ENCODE measurements at regions not wholly inside any gene's neighbourhood (a gene's known extent, or its start where the extent isn't known, plus 50 kb on each side); places are given as distances from the start of the nearest gene placed in this dataset.

GRCh38 chr11:93054881-93055280 is 85.4 kb downstream of the MTNR1B start:
- Histone ChIP-seq H3K4me3 (ENCODE audit: control insufficient read depth in 2 of 3, extremely low read depth in 1 of 3, insufficient read depth in 2 of 3, low read depth in 1 of 3, low read length in 3 of 3) (no peak overlapping the region), H3K36me3 (ENCODE audit: control insufficient read depth in 2 of 2, extremely low read depth in 1 of 2, insufficient read depth in 2 of 2, low read length in 2 of 2) (no peaks in the 10 kb centered on the region), H3K9ac (ENCODE audit: control insufficient read depth, extremely low read depth, insufficient read depth, low read length) (peak overlapping the region; percentile 9), H3K9me3 (ENCODE audit: control insufficient read depth, low read depth, low read length) (no peaks in the 10 kb centered on the region), H4K20me1 (ENCODE audit: control insufficient read depth, extremely low read depth, insufficient read depth, low read length) (no peaks in the 10 kb centered on the region), H3K4me2 (ENCODE audit: control insufficient read depth, extremely low read depth, insufficient read depth, low read depth, low read length) (peak overlapping the region; percentile 51), H3K27me3 (ENCODE audit: control insufficient read depth, extremely low read depth, insufficient read depth, low read length) (no peaks in the 10 kb centered on the region), H3K27ac (ENCODE audit: control insufficient read depth, insufficient read depth, low read length) (peak overlapping the region; percentile 71), H3K79me2 (ENCODE audit: control insufficient read depth, insufficient read depth, low read length) (no peaks in the 10 kb centered on the region), H2AFZ (ENCODE audit: control insufficient read depth, low read length) (no peak overlapping the region), H3K9me1 (ENCODE audit: control insufficient read depth, extremely low read depth, insufficient read depth, low read length) (no peaks in the 10 kb centered on the region), H3K4me1 (ENCODE audit: control insufficient read depth, extremely low read depth, insufficient read depth, low read length) (peaks cover 13% of the 10 kb centered on the region)
- no peak for TF ChIP-seq CTCF (optimal IDR thresholded peaks at IDR 0.05 in 1 of 3, IDR thresholded peaks at IDR 0.05 in 1 of 3, conservative IDR thresholded peaks at IDR 0.05 in 1 of 3; ENCODE audit: extremely low read depth in 1 of 3, insufficient read depth in 2 of 3, low read length in 3 of 3)
- no peak for TF ChIP-seq EZH2 (IDR thresholded peaks at IDR 0.05; ENCODE audit: low read length)
- DNase-seq (ENCODE audit: low read depth, low spot score) (peak; percentile 90), FAIRE-seq (peak; percentile 96)
- dilution Hi-C loops (cut with MboI; ENCODE audit: extremely low pct_ligation_motif_present, low sequenced_read_pairs): no loop called here

DNA sequence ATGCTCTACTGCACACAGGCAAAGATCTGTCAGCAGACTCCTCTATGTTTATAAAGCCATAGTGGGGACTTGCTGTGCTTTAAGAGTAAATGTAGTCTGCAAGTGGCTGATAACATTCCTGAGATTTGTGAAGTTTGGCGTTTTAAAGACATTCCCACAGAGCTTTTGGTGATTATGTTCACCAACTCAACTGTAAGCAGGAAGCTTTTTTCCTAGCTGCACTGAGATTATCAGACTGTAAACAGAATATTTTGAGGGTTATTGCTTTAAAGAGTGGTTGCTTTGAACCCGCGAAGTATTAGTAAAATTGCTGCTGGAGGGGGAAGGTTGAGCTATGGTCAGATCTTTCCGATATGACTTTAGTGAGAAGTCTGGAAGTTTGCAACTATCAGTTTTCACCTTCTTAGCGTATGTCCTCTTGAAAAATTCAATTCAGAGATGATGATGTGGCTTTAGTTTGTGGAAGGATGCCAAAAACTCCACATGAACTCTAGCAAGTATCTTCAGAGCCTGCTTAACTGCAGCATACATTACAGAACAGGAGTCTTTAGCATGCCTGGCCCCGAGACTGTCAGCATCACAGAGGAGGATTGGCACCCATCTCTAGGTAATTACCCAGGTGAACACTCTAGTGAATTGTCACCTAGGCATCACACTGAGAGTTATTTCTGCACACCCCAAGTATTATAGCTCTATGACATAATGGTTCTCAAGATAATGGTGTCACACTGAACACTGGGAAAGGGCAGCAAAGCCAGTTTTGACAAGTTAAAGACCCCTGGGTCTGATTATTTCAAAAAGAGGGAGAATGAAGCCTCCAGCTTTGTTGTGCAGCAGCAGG is 89.9 kb downstream of the MTNR1B start:
- no peak overlapping the region for H3K4me2 ChIP-seq (ENCODE audit: control insufficient read depth, extremely low read depth, insufficient read depth, low read depth, low read length)
- no peaks in the 10 kb centered on the region for H3K9me3 ChIP-seq (ENCODE audit: control insufficient read depth, low read depth, low read length)
- DNase-seq (ENCODE audit: low read depth, low spot score): no peak
- H3K27ac ChIP-seq (ENCODE audit: control insufficient read depth, insufficient read depth, low read length): no peak overlapping the region
- no peak overlapping the region for H3K9ac ChIP-seq (ENCODE audit: control insufficient read depth, extremely low read depth, insufficient read depth, low read length)
- no peaks in the 10 kb centered on the region for H3K36me3 ChIP-seq (ENCODE audit: control insufficient read depth in 2 of 2, extremely low read depth in 1 of 2, insufficient read depth in 2 of 2, low read length in 2 of 2)
- H3K4me3 ChIP-seq (ENCODE audit: control insufficient read depth in 2 of 3, extremely low read depth in 1 of 3, insufficient read depth in 2 of 3, low read depth in 1 of 3, low read length in 3 of 3): no peak overlapping the region
- peaks cover 4% of the 10 kb centered on the region for H3K4me1 ChIP-seq (ENCODE audit: control insufficient read depth, extremely low read depth, insufficient read depth, low read length)
- TF ChIP-seq CTCF (optimal IDR thresholded peaks at IDR 0.05 in 1 of 3, IDR thresholded peaks at IDR 0.05 in 1 of 3, conservative IDR thresholded peaks at IDR 0.05 in 1 of 3; ENCODE audit: extremely low read depth in 1 of 3, insufficient read depth in 2 of 3, low read length in 3 of 3): no peak
- TF ChIP-seq EZH2 (IDR thresholded peaks at IDR 0.05; ENCODE audit: low read length): no peak
- no peak overlapping the region for H2AFZ ChIP-seq (ENCODE audit: control insufficient read depth, low read length)
- H3K9me1 ChIP-seq (ENCODE audit: control insufficient read depth, extremely low read depth, insufficient read depth, low read length): no peaks in the 10 kb centered on the region
- H4K20me1 ChIP-seq (ENCODE audit: control insufficient read depth, extremely low read depth, insufficient read depth, low read length): no peaks in the 10 kb centered on the region
- no peaks in the 10 kb centered on the region for H3K27me3 ChIP-seq (ENCODE audit: control insufficient read depth, extremely low read depth, insufficient read depth, low read length)
- H3K79me2 ChIP-seq (ENCODE audit: control insufficient read depth, insufficient read depth, low read length): no peaks in the 10 kb centered on the region
- dilution Hi-C loops (cut with MboI; ENCODE audit: extremely low pct_ligation_motif_present, low sequenced_read_pairs): no loop called here
- no peak for FAIRE-seq
